Femur (tissue), 1 donor: ENCODE measurements at regions not wholly inside any gene's neighbourhood (a gene's known extent, or its start where the extent isn't known, plus 50 kb on each side); places are given as distances from the start of the nearest gene placed in this dataset.
"Not testable (repeated sequence)": the region's sequence is repeated elsewhere in the genome, so short reads cannot be mapped to it uniquely, and the experiment has no call there.

Experiments
- DNase-seq: peaks from one replicate; pipeline ENCODE4 v3.0.0-alpha.2; 2017

- no peak for DNase-seq
Measured at GRCh38 chr1:232859216-232859615, 54.0 kb downstream of the MAP10 start.

- no peak for DNase-seq
Measured at GRCh38 chr1:232861107-232861506, 55.9 kb downstream of the MAP10 start.

DNA sequence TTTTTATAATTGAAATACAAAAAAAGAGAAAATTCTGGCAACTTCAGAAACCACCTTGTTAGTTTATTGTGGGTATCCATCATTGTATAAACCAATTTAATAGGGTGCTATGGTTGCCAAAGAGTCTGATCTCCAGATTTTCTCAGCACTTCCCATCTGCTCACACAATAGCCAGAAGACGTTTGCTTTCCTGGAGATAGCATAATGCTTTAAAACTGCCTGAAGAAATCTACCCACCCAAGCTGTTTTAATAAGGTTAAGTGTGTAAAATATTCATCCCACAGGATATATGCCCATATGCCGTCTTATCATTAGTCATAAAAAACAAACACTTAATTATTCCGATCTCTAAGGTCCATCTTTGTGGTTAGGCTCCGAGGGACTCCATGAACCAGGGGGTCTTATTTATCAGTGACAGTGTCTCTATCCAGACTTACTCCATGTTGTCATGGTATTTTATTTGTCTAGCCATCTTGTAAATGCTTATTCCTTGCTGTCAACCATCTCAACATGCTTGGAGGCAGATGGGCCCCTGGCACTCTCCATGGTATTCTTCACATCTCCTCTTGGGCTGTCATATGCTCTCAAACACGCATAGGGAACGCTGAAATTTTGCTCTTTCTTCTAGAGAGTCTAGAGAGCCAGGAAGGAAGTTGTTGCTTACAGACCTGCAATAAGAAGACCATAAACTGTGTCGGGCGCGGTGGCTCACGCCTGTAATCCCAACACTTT is 58.5 kb downstream of the MAP10 start:
- DNase-seq: no peak

- DNase-seq: no peak
Measured at GRCh38 chr1:232865102-232865931, 60.1 kb downstream of the MAP10 start.

DNA sequence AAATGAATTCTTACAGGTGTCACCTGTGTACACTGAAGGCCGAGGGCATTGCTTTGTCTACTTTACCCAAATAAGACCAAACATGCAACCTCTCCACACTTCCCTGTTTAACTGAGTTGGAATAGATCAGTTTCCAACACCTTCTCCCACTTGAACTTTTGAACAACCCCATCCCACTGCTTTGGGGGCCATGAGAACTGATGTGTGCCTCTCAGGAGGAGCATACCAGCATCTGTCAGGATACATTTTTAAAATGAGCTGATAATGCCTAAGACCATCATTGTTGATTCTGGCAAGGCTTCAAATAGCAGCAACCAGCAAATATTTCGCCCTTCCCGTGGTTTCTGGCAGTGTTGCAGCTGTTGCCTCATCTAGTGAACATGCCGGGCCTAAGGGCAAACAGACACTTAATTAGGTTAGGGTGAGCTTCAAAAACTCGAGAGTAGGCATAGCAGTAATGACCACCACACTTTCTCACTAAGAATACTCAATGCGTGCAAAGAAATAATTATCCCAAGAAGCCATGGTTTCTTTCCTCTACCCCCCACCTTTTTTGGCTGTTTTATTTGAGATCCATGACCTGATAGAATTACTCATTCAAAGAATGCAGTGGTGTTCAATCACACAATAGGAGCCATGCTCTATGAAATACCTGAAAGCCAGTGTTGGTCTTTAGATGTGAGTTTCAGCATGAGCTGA is 63.7 kb downstream of the MAP10 start:
- peak; percentile 28 for DNase-seq

- DNase-seq: not testable (repeated sequence)
Measured at GRCh38 chr1:232871291-232871969, 66.2 kb downstream of the MAP10 start.

- DNase-seq: no peak
Measured at GRCh38 chr1:232872284-232872683, 67.1 kb downstream of the MAP10 start.

- no peak for DNase-seq
Measured at GRCh38 chr1:232872738-232873137, 67.5 kb downstream of the MAP10 start.

GRCh38 chr1:232873412-232873811 is 68.2 kb downstream of the MAP10 start:
- DNase-seq: no peak

GRCh38 chr1:232873931-232874330 is 68.7 kb downstream of the MAP10 start:
- DNase-seq: no peak

DNA sequence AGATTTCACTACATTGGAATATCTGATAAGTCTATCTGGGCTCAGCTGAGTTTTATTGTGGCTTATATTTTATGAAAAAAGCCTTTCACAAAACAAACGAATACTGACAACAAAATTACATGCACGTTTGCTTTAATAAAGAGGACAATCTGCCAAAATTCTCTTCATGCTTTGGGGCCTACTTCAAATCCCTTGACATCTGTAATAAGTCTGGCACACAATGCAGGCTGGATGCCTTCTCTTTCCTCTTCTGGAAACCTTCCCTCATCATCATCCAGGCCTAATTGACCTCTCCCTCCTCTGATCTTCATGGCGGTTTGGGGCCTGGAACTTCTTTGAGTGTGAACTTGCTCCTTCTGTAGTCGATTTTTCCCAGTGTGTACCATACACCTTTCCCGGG is 70.3 kb downstream of the MAP10 start:
- no peak for DNase-seq

GRCh38 chr1:232876506-232877364 is 71.5 kb downstream of the MAP10 start:
- no peak for DNase-seq

DNA sequence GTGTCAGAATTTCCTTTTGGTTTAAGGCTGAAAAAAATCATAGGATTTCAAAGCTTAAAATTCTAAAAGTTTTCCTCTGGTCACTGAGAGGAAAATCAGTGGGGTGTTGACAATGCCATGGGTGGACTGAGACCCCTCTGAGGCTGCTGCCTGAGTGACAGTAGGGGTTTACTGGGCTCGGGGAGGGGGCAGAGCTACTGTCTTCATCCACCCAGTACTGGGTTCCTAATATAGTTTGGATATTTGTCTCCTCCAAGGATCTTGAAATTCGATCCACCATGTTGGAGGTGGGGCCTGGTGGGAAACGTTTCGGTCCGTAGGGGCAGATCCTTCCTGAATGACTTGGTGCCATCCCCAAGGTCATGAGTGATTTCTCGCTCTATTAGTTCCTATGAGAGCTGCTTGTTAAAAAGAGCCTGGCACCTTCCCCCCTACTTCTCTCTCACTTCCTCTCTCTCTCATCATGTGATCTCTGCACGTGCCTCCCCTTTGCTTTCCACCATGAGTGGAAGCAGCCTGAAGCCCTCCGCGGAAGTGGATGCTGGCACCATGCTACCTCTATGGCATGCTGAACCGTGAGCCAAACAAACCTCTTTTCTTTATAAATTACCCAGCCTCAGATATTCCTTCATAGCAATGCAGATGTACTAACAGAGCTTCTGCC is 72.3 kb downstream of the MAP10 start:
- no peak for DNase-seq

GRCh38 chr1:232878086-232878485 is 72.3 kb upstream of the NTPCR start:
- DNase-seq: no peak

DNA sequence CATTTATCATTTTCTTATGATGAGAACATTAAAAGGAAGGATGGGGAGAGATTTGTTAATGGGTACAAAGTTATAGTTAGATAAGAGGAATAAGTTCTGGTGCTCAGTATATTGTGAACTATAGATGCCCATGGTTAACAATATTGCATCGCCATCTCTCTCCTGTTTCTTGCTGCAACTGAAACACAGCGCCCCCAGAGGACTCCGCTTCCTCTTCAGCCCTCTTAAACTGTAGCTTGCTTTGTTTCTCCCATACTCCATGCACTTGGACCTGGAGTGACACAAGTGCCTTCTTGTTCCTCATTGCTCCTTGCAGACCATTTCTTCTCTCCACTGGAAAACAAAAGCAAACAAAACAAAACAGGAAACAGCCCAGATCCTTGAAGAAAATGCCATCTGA is 70.1 kb upstream of the NTPCR start:
- DNase-seq: no peak

DNA sequence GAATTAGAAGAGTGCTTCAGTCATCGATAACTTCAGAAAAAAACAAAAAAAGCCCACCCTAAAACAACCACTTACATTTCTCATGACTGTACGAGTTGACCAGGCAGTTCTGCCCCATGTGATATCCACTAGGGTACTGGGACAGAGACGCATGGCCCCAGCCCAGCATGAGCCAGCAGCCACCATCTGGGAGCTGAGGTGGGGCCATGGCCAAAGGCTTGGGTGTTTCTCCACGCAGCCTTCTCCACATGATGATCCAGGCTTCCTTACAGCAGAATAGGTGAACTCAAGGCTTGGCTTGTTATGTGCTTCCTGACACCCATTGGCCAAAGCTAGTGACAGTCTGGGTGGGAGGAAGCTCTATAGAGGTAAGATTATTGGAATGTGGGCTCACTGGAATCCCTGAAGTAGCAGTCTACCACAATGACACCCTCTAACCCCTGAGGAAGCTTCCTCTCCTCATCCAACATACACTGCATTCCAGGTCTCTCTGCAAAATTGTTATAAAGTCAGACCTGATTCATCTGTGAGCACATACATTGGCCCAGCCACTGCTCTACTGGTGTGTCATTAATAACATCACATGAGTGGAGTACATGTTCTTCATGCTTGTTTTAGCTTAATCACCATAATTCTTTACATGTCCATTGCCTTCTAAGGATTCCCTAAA is 66.3 kb upstream of the NTPCR start:
- no peak for DNase-seq

GRCh38 chr1:232886271-232886670 is 64.1 kb upstream of the NTPCR start:
- DNase-seq: no peak

DNA sequence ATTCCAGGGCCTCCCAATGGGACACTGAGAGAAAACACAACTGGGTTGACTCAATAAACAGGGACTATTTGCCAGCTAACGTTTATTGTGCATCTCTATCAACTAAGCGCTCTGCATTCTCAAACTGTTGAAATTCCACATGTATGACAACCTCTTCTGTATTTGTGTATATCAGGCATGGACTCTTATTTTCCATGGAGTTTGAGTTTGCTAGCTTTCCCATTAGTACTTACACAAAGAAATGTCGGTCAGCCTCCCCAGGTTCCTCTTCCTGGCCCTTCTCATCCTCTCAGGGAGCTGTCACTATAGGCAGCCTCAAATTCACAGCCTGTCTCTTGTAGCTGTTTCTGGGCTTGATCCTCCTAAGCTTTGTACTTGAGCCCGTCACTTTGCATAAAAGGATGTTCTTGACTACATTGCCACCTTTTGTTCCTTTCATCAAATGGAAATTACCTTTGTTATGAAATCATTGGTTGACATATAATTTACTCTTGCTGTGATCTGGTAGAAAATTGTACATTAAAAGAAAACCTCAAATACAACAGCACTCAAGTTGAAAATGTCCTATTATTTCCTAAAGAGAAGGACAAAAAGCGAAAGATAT is 60.0 kb upstream of the NTPCR start:
- no peak for DNase-seq

DNA sequence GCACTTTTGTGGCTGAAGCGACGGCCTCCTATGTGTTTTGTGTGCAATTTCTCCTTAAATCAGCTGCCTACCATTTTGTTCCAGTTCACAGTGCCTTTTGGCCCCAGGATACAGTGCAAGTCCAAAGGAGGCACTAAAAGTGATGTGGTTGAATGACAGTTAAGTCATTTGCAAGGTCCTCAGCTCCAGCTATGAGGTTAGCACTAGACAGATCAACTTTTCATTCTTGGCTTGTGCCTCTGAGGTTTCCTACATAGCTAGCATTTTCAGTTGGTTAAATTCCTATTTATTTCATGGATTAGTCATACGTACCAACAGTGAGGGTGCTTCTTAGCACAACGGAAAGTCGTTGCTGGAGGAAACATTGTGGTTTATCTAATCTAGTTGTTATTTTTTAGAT is 59.3 kb upstream of the NTPCR start:
- no peak for DNase-seq

DNA sequence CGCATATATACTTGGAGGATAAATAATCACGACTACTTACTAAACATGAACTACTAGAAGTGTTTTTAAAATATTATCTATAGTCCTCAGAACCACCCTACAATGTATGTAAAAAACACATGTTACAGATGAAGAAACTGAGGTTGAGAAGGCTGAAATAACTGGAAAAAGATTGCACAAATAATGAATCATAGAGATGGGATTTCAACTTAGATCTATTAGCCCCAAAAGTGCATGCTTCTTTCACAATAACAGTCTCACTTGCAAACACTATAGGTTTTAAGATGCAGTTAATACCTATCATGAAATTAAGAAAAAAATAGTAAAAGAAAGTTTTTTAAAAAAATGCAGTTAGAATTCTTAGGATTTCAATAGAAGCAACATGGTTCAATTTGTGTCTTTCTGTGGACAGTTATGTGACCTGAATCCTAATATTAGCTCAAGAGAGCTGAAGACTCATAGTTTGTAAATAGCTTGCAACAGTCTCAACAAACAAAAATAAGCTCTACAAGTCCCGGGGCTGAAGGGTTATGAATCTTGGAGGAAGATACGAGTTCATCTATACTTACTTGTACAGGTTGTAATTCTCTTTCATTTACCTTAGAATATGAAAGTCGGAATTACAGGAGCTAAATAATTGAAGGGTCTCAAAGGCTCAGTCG is 58.6 kb upstream of the NTPCR start:
- no peak for DNase-seq
